ENCODE measurements at regions not wholly inside any gene's neighbourhood (a gene's known extent, or its start where the extent isn't known, plus 50 kb on each side); places are given as distances from the start of the nearest gene placed in this dataset.

DNA sequence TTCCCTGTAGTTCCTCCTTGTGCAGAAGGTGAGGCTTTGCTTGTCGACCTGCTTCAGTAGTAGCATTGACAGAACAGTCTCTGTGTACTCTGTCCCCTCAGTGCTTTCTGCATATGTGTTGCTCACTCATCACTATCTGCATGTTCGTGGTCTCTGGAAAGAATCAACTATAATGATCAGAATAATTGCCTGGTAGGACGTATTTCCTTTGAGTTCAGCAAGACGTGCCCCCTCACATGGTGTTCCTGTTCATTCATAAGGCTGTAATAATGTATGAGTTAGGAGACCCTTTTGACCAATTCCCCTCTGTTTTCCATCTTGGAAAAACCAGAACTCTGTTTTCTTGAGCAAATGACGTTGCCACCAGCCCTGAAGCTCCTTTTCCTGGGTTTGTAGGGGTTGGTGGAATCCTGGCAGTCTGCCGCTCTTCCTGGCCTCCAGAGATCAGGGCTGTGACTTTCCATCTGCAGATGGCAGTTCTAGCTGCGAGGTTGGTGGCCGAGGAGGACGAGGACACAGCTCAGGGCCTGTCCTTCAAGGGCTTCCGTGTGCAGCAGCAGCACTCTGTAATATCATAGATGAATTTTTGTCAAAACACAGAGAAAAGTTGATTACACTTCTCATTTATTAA is 61.9 kb downstream of the EXOSC2 start:
- DNase-seq: no peak

DNA sequence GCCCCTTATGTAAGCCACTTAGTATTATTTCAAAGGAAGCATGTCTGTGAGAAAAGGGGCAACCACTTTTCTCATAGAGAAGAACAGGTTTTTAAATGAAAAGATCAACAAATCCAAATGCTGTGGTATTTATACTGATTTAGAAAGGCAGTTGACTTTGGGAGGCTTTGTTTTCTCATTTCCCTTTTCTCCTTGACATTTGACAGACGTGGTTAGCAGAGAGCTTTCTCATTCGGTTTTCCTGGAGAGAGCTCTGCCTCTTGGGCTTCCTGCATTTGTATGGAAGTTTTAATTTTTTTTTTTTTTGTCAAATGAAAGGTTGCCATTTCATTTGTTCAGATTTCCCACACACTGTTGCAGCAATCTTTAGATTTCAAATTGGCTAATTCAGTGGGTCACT is 62.5 kb downstream of the EXOSC2 start:
- DNase-seq: no peak

DNA sequence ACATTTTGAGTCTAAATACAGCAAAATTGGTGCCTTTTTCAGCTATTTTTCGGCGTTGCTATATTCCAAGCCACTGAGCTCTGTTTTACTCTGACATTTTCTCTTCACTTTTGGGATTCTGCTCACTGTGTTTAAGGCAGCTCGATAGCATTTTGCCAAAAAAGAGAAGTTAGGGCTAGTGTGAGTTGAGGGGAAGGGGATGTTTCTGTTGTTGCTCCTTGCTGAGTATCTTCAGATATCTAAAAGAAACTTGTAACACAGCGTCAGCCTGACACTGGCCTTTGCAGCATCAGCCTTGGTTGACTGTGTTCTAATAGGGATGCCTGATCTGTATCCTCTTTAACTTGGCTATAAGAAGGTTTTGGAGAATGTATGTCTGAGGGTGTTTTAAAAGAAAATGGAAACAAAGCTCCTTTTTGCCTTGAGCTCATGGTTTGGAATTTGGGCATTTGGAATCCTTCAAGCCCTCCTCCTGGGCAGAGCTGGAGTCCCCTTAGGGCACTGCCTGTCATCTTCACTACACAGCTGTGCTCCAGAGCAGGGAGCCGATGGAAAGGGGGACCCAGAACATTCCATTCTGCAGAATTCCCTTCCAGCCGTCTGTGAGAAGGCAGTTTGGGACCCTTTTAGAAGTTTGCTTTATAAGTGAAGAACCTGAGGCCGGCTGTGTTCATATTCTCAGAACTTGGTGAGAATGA is 63.0 kb downstream of the EXOSC2 start:
- no peak for DNase-seq

DNA sequence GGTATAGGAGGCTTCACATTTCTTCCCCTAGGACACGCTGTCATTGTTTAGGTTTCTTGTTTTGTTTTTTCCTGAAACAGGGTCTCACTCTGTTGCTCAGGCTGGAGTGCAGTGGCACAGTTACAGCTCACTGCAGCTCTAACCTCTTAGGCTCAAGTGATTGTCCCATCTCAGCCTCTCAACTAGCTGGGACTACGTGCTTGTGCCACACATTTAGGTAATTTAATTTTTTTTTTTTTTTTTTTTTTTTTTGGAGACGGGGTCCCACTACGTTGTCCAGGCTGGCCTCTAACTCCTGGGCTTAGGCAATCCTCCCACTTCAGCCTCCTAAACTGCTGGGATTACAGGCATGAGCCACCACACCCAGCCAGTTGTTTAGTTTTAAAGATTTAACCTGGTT is 66.2 kb downstream of the EXOSC2 start:
- DNase-seq: no peak

DNA sequence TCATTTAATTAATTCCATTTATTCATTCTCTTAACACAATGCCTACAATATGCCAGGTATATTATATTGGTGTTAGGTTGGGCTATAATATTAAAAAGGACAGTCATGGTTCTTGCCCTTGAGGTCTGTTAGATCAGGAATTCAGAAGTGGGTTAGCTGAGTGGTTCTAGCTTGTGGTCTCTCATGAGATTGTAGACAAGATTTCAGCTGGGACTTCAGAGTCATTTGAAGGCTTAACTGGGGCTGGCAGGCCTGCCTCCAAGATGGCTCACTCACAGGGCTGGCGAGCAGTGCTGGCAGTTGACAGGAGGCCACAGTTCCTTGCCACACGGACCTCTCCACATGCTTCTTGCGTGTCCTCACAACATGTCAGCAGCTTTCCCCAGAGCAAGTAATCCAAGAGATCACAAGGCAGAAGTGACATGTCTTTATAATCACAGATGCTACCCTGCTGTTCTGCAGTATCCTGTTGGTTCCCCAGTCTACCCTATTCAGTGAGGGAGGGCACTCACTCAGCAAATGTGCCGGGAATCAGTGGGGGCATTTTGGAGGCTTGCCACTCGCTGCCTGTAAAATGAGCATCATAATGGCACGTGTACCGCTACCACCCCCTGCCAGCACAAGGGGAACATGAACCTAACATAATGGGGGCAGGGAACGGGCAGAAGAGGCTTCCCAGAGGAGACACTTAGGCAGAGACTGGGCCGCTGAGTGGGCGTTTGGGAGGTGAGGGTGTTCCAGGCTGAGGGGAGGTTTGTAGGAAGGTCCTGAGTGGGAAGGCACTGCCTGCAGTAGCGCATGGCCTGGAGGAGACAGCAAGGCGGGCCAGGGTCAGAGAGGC is 70.0 kb downstream of the EXOSC2 start:
- DNase-seq: peak; percentile 26

DNA sequence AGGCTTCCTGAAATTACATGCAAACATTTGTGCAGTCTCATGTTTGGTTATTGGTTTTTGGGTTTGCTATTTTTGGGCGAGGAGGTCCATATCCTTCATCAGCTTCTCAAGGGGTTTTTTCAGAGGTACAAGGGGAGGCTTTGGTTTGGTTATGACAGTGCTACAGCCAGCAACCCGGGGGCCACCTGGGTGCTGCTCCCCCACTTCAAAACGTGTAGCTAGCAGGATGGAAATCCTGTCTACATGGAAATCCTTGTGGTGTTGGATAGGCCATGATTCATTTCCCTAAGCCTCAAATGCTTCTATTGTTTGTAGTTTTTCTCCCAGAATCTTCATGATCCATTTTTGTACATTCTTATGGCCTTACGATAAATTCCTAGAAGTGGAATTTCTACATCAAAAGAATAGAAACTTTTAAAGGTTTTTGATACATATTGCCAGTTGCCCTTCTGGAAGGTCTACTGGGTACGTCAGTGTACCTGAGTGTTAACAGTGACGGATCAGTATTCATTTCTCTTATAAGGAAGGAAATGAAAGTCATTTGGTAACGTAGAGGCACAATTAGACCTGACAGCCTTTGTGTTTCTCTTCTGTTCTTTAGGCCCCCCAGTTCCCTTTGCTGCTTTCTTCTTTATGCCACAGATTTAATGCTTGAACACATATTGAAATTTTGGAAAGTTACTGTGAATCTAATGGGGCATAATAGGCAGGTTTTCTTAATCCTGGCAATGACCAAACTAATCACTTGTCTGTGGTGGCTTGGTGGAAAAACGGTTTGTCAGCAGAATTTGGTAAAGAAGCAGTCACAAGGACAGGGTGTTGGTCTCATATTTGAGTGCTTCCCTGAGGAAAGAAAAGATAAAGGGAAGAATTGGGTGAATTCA is 69.7 kb upstream of the ABL1 start:
- no peak for DNase-seq

DNA sequence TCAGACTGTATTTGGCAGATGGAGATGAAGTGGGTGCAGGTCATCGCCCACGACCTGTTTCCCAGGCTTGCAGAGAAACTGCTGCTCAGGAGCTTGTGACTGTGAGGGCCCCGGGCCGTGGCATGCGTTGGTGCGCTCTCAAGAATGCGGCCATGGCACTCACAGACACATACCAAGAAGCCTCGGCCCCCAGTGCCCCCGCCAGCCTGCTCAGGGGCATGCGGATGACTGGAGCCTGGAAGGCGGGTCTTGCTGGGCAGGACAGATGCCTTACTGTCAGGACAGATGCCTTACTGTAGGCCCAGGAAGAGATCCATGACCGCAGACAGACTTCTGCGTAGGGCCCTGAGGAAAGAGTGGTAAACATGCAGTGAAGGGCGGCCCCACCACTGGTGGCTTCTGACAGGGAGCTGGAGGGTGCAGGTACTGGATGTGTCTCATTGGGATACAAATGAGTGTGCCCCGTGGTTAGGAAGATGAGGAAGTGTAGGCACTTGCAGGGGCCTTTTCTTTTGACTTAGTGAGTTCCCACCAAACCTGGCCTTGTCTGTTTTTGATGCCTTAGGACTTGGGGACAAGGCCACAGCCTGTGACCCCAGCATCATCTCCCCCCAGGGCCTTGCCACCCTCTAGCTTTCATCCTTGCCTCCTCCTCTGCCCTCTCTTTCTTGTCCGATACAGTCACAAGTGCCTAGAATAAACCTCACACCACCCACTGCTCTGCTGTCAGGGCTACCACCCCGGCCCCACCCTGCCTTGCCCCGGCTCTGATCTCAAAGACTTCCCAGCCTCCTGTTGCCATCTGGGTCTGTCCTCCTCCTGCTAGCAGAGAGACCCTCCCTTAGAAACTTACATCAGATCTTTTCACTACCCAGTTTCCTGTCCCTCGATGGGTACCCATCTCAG is 68.8 kb upstream of the ABL1 start:
- DNase-seq: no peak

DNA sequence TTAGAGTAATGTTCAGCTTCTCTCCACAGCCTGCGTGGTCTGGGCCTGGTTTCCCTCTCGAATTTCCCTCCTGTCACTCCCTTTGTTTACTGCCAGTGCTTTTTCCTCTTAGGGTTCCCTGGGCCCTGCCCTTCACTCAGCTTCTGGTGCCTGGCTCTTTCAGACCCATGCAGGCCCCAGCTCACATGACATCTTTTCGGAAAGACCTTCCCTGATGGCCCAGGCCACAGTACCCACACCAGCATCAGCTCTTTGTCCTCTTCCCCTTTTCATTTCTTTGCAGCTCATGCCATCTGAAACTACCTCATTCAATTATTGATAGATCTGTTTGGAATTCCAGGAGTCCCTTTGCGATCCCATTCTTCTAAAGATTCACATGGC is 68.1 kb upstream of the ABL1 start:
- no peak for DNase-seq

DNA sequence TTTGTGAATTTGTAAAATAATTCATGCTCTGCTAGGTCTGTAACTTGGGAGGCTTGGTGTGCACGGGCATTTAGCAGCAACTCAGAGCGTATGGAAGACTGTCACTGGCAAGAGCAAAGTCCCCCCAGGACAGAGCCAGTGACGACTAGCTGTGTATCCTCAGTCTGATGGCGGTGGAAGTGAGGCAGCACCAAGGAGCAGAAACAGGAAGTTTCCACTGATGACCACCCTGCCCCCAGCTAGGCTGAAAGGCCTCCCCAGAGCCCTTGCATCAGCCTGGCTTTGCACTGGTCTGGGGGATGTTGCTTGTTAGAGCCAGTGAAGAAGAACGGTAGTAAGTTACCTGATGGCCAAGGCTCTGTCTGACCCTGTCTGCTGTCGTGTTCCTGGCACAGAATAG is 66.8 kb upstream of the ABL1 start:
- DNase-seq: no peak

DNA sequence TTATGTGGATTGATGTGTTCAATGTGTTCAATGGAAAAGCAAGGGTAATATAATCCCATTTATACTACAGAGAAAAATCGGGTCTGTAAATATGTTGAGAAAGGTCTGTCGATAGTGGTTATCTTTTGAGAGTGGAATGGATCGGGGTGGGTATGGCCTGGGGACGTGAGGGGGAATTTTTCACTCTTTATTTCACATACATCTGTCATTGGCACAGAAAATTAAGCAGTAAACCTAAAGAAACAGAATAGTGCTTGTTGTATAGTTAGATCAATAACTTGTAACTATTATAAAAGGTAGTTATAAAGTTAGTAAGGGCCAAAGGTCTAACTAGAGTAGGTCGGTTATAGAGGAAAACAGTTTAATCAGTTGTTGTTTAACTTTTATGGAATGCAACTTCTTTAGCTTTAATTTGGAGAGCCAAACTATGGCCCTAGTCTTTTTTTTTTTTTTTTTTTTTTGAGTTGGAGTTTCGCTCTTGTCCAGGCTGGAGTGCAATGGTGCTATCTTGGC is 66.1 kb upstream of the ABL1 start:
- no peak for DNase-seq

DNA sequence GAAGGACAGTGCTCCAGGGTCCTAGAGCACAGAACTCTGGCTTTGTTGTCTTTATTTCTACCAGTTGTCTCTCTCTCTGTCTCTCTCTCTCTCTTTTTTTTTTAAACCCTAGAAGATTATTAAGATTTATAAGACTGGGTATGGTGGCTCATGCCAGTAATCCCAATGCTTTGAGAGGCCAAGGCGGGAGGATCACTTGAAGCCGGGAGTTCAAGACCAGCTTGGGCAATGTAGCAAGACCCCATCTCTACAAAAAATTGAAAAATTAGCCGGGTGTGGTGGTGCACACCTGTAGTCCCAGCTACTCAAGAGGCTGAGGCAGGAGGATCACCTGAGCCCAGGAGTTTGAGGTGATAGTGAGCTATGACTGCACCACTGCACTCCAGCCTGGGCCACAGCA is 65.0 kb upstream of the ABL1 start:
- no peak for DNase-seq

DNA sequence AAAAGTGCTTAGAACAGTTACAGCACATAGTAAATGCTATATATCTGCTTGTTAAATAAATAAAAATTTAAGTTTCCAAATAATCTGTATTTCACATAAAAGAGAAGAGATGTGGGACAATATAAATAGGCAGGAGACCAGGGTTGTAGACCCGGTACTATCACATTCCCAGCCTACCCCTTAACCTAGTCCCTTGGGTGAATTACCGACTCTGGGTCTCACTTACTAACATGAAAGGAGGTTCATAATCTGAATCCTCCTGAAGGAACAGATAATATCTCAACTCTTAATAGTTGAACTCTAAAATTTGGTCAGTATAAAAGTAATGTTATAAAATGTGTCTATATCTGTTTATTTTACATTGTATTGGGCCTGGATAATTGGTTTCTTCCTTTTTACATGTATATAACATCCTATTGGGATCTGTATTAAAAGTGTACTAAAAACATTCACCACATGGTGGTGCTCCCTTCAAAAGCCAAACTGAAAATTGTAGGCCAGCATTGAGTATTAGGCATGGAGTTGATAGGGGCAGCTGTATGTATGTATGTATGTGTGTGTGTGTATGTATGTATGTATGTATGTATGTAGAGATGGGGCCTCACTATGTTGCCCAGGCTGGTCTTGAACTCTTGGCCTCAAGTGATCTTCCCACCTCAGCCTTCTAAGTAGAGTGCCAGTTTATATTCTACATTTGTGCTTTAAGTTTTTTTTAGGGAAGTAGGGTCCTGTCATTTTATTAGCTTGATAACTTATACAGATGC is 64.2 kb upstream of the ABL1 start:
- peak; percentile 83 for DNase-seq

DNA sequence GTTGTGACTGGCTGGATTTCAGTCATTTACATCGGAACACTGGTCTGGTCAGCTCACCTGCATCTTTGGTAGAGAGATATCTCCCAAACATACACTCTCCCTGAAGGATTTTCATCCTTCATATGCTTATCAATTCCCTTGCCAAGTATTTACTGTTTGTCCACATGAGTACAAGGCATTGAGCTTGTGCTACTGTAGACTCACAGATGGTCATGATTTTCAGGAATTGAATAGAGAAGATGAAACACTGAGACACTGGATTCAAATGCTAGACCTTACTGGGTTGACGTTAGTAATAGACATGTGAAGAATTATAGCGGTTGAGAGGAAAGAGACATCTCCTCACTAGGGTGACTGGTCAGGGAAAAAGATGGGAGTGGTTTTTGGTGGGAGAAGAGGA is 62.9 kb upstream of the ABL1 start:
- DNase-seq: no peak

DNA sequence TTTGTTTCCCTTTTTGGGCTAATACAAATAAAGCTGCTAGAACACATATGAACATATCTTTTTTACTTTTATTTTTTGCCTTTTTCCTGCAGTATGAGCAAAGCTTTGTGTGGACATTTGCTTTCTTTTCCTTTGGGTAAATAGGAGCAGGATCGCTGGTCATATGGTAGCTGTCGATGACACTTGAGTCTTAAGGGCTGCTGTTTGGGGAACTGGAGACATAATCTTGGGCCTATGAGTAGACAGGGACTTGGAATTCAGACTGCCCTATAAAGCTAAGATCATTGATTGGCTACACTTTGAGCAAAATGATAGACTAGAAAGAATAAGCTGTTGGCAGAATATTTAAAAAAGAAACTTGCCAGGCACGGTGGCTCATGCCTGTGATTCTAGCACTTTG is 60.9 kb upstream of the ABL1 start:
- no peak for DNase-seq

DNA sequence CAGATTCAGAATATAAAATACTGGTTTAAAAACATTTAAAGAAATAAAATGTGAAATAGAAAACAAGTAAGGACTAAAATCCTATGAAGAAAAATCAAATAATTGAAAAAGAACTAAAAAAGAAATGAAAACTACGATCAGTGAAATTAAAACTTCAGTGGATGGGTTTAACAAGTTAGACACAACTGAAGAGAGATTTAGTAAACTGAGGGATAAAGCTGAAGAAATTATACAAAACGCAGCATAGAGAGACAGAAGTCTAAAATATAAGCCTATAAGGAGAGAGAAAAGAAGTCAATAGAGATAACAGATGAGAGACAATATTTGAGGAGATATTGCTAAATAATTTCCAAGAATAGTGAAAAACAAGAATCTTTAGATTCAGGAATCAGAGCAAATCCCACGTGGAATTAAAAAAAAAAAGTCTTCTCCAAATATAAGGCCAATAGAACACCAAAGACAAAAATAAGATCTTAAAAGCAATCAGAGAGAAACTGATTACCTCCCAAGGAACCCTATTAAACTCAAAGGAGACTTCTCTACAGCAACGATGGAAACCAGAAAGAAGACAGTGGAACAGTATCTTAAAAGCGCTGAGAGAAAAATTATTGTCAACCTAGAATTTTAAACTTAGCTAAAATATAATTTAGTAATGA is 59.6 kb upstream of the ABL1 start:
- DNase-seq: no peak

DNA sequence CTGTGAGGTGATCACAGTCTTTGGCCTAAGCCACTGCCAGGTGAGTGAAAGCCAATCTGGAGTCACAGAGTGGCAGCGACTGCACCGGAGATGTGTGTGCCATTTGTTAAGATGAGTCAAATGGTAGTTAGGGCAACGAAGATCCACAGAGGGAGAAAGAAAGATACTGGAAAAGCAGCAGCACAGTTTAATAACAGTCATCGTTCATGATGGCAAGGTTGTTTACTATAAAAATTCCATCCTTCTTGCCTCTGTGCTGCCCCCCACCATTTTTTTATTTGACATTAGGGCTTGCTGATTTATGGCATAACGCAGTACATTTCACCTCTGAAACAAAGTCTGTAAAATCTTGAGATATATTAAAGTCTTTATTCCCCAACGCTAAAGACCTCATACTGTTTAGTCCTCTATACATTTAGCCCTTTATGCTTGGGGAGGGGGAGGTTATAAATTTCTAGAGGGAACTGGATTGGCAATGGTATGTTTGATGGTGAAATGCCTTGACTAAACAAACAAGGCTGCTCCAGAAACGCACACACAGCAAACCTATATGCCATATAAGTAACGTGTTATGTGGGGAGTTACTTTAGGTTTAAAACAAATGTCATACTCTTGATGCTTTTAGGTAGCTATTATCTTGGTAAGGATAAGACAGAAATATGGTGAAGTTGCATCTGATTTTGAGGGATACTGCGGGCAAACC is 55.8 kb upstream of the ABL1 start:
- DNase-seq: no peak

DNA sequence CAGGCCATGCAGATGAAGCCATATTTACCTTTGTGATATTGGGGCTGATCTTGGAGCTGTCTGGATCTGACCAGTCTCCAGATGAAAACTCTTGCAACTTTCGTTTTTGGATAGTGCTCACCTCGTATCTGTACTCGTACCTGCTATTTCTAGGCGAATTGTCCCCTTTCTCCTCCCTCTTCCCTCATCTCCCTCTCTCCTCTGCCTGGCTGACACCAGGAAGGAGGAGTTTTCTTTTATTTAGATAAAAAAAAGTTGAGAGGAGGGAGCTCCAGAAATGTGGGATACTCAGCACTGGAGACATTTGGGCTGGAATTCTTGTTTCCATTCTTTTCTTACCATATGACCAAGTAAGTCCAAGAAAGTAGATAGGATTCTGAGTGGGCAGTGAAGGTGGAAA is 54.6 kb upstream of the ABL1 start:
- DNase-seq: no peak

DNA sequence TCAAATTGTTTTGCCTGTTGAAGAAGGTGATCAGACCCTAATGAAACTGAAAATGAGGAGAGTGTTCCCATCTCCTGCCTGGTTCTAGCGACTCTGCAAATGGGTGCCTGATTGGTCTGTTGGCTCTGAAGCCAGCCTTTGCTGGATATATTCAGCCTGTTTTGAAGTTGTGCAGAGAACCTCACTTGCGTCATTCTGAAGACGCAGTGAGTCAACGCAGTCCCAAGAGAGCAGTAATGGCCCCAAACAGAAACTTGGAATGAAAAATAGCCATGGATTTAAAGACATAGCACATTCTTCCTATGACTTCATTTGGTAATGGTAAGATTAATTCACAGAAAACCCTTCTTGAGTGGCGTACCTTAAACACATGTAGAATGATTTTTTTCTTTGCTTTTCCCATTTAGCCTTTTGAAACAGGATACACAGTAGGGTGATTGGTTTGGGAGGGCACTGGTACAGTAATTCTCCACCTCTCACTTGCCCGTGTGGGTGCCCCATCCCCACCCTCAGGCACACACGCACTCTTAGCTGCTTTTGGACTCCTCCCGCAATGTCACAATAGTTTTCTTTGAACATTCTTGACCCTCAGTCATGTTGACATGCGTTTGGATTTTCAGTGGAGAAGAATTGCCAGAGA is 54.1 kb upstream of the ABL1 start:
- no peak for DNase-seq

DNA sequence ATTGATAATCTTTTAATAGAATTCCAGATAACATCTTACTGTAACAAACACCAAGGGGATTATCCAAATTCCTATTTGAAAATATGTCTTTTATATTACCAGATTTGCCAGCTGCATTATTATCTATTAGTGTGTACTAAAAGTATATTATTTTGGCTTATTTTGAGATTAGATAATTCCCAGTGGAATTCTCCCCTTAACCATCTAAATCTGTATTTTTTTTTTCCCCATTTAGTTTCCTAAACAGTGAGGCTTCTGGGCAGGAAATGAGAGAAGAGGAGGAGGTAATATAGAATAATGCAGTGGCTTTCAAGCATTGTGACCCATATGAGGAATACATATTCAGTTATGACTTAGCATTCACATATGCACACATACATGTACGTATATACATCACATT is 53.5 kb upstream of the ABL1 start:
- no peak for DNase-seq
